KMS-11 (cell line): ENCODE measurements at regions not wholly inside any gene's neighbourhood (a gene's known extent, or its start where the extent isn't known, plus 50 kb on each side); places are given as distances from the start of the nearest gene placed in this dataset.
"Not testable (repeated sequence)": the region's sequence is repeated elsewhere in the genome, so short reads cannot be mapped to it uniquely, and the experiment has no call there.

Source experiments
- H2AFZ ChIP-seq: fragments of 200-600 bp; sonication (generic); 2 replicates; pipeline ENCODE4 v1.6.1; 2016; ENCODE audit warnings: antibody characterized with exemption, mixed run types, low read depth
- H3K27ac ChIP-seq: fragments of 200-600 bp; sonication (generic); 2 replicates; pipeline ENCODE4 v1.6.1; 2016; ENCODE audit warnings: mild to moderate bottlenecking, mixed run types
- H3K27me3 ChIP-seq: fragments of 200-600 bp; sonication (generic); 2 replicates; pipeline ENCODE4 v1.6.1; 2017; ENCODE audit warnings: mild to moderate bottlenecking, low read depth, mixed run types, moderate library complexity; ENCODE audit not compliant: insufficient read depth
- H3K36me3 ChIP-seq: fragments of 200-600 bp; sonication (generic); 2 replicates; pipeline ENCODE4 v1.6.1; 2017; ENCODE audit warnings: mild to moderate bottlenecking, mixed run types; ENCODE audit not compliant: insufficient read depth
- H3K4me1 ChIP-seq: fragments of 200-600 bp; sonication (generic); 2 replicates; pipeline ENCODE4 v1.6.1; 2016; ENCODE audit warnings: mild to moderate bottlenecking, low read depth, mixed run types; ENCODE audit not compliant: poor library complexity, severe bottlenecking
- H3K4me2 ChIP-seq: fragments of 200-600 bp; sonication (generic); 2 replicates; pipeline ENCODE4 v1.7.0; 2016; ENCODE audit warnings: mild to moderate bottlenecking, mixed run types
- H3K4me3 ChIP-seq: fragments of 200-600 bp; sonication (generic); IDR thresholded peaks from 2 replicates; pipeline ENCODE4 v1.6.1; 2017; ENCODE audit warnings: low read depth, low read length, mixed read lengths; ENCODE audit not compliant: insufficient read depth
- H3K79me2 ChIP-seq: fragments of 200-600 bp; sonication (generic); 2 replicates; pipeline ENCODE4 v1.6.1; 2016; ENCODE audit warnings: low read depth, mixed run types; ENCODE audit not compliant: insufficient read depth
- H3K9ac ChIP-seq: fragments of 200-600 bp; sonication (generic); 2 replicates; pipeline ENCODE4 v1.6.1; 2016; ENCODE audit warnings: mild to moderate bottlenecking, mixed run types
- H4K20me1 ChIP-seq: fragments of 200-600 bp; sonication (generic); 2 replicates; pipeline ENCODE4 v1.6.1; 2016; ENCODE audit warnings: mild to moderate bottlenecking, mixed run types; ENCODE audit not compliant: insufficient read depth
- CTCF ChIP-seq: fragments of 200-600 bp; sonication (generic); conservative IDR thresholded peaks from 2 replicates; pipeline ENCODE4 v1.6.1; 2017; ENCODE audit warnings: low read depth, mild to moderate bottlenecking, antibody characterized with exemption, low read length, moderate library complexity, mixed read lengths

- Histone ChIP-seq H2AFZ (no peak overlapping the region), H4K20me1 (no peaks in the 10 kb centered on the region), H3K79me2 (no peaks in the 10 kb centered on the region), H3K4me3 (no peak overlapping the region), H3K27ac (no peak overlapping the region), H3K9ac (no peak overlapping the region), H3K4me2 (no peak overlapping the region), H3K27me3 (no peaks in the 10 kb centered on the region), H3K36me3 (no peaks in the 10 kb centered on the region), H3K4me1 (no peaks in the 10 kb centered on the region)
- TF ChIP-seq CTCF, result no peak
These were observed 99.4 kb upstream of the SLC1A4 start for GRCh38 chr2:64889803-64890202.

- H2AFZ ChIP-seq, H3K4me3 ChIP-seq, H3K4me2 ChIP-seq, H3K27ac ChIP-seq, H4K20me1 ChIP-seq, H3K4me1 ChIP-seq, H3K36me3 ChIP-seq, H3K9ac ChIP-seq, H3K79me2 ChIP-seq, H3K27me3 ChIP-seq: not testable (repeated sequence)
These were observed 92.6 kb upstream of the SLC1A4 start for GRCh38 chr2:64896572-64896971.

- no peak overlapping the region for H3K27ac ChIP-seq
- H4K20me1 ChIP-seq, result no peaks in the 10 kb centered on the region
- no peak overlapping the region for H2AFZ ChIP-seq
- H3K79me2 ChIP-seq, result no peaks in the 10 kb centered on the region
- H3K9ac ChIP-seq, result no peak overlapping the region
- TF ChIP-seq CTCF, result no peak
- no peak overlapping the region for H3K4me2 ChIP-seq
- H3K4me3 ChIP-seq, result no peak overlapping the region
- no peaks in the 10 kb centered on the region for H3K27me3 ChIP-seq
- no peaks in the 10 kb centered on the region for H3K4me1 ChIP-seq
- no peaks in the 10 kb centered on the region for H3K36me3 ChIP-seq
These were observed 89.9 kb upstream of the SLC1A4 start for GRCh38 chr2:64899081-64899865.

- not testable (repeated sequence) for H3K9ac ChIP-seq, H3K4me2 ChIP-seq, H3K4me1 ChIP-seq, H3K79me2 ChIP-seq, H2AFZ ChIP-seq, H3K27ac ChIP-seq, H4K20me1 ChIP-seq, H3K36me3 ChIP-seq, H3K4me3 ChIP-seq, H3K27me3 ChIP-seq
These were observed 89.3 kb upstream of the SLC1A4 start for GRCh38 chr2:64899876-64900275.

- Histone ChIP-seq H3K79me2 (no peaks in the 10 kb centered on the region), H3K9ac (no peak overlapping the region), H3K27ac (no peak overlapping the region), H2AFZ (no peak overlapping the region), H3K4me3 (no peak overlapping the region), H3K36me3 (no peaks in the 10 kb centered on the region), H3K27me3 (no peaks in the 10 kb centered on the region), H3K4me2 (no peak overlapping the region), H4K20me1 (no peaks in the 10 kb centered on the region), H3K4me1 (peaks cover 4% of the 10 kb centered on the region)
- TF ChIP-seq CTCF, result no peak
These were observed 84.5 kb upstream of the SLC1A4 start for GRCh38 chr2:64904413-64905329.
